H9 (cell line): ENCODE measurements at regions not wholly inside any gene's neighbourhood (a gene's known extent, or its start where the extent isn't known, plus 50 kb on each side); places are given as distances from the start of the nearest gene placed in this dataset.
A peak's percentile ranks its signal among the peaks of the same experiment; 100 is the strongest.

Source experiments
- DNase-seq: peaks from one replicate; pipeline ENCODE4 v3.0.0-alpha.2; 2017
- H2AFZ ChIP-seq: one replicate; pipeline ENCODE4 v1.6.1; 2013; ENCODE audit warnings: mild to moderate bottlenecking, low read length, control low read depth, moderate library complexity
- H2AK5ac ChIP-seq: 2 replicates; pipeline ENCODE4 v1.6.1; 2013; ENCODE audit warnings: low read length, control low read depth, mixed read lengths; ENCODE audit not compliant: insufficient read length
- H2BK120ac ChIP-seq: one replicate; pipeline ENCODE4 v1.6.1; 2013; ENCODE audit warnings: low read depth, mild to moderate bottlenecking, low read length, control low read depth, inconsistent platforms; ENCODE audit not compliant: poor library complexity, severe bottlenecking
- H2BK12ac ChIP-seq: 2 replicates; pipeline ENCODE4 v1.6.1; 2013; ENCODE audit warnings: low read length, control low read depth, mixed read lengths, low read depth; ENCODE audit not compliant: insufficient read length
- H2BK15ac ChIP-seq: 2 replicates; pipeline ENCODE4 v1.6.1; 2013; ENCODE audit warnings: low read depth, low read length, control low read depth
- H2BK20ac ChIP-seq: one replicate; pipeline ENCODE4 v1.6.1; 2013; ENCODE audit warnings: low read depth, mild to moderate bottlenecking, low read length, control low read depth, inconsistent platforms; ENCODE audit not compliant: poor library complexity, severe bottlenecking
- H2BK5ac ChIP-seq: 2 replicates; pipeline ENCODE4 v1.6.1; 2013; ENCODE audit warnings: low read length, control low read depth, mixed read lengths; ENCODE audit not compliant: insufficient read length
- H3K14ac ChIP-seq: 2 replicates; pipeline ENCODE4 v1.6.1; 2013; ENCODE audit warnings: low read length, control low read depth; ENCODE audit not compliant: insufficient read depth
- H3K18ac ChIP-seq: 2 replicates; pipeline ENCODE4 v1.6.1; 2013; ENCODE audit warnings: low read depth, mild to moderate bottlenecking, mixed read lengths, low read length, control low read depth; ENCODE audit not compliant: insufficient read length
- H3K23ac ChIP-seq: 2 replicates; pipeline ENCODE4 v1.6.1; 2013; ENCODE audit warnings: low read length, control low read depth, mixed read lengths, low read depth; ENCODE audit not compliant: insufficient read length
- H3K23me2 ChIP-seq: 2 replicates; pipeline ENCODE4 v1.6.1; 2013; ENCODE audit warnings: low read depth, mild to moderate bottlenecking, mixed read lengths, low read length, control low read depth; ENCODE audit not compliant: insufficient read length, poor library complexity, severe bottlenecking
- H3K27ac ChIP-seq: 2 replicates; pipeline ENCODE4 v1.5.1; 2013; ENCODE audit warnings: low read length, control low read depth, mixed read lengths, low read depth; ENCODE audit not compliant: insufficient read length
- H3K27me3 ChIP-seq: 2 replicates; pipeline ENCODE4 v1.6.1; 2013; ENCODE audit warnings: low read length, control low read depth, inconsistent platforms; ENCODE audit not compliant: insufficient read depth
- H3K4ac ChIP-seq: 2 replicates; pipeline ENCODE4 v1.6.1; 2013; ENCODE audit warnings: low read depth, mild to moderate bottlenecking, control low read depth, inconsistent platforms, low read length, moderate library complexity
- H3K4me1 ChIP-seq: 2 replicates; pipeline ENCODE4 v1.6.1; 2013; ENCODE audit warnings: low read length, control low read depth, inconsistent platforms; ENCODE audit not compliant: insufficient read depth
- H3K4me2 ChIP-seq: 2 replicates; pipeline ENCODE4 v1.6.1; 2013; ENCODE audit warnings: low read length, control low read depth, mixed read lengths; ENCODE audit not compliant: insufficient read length, insufficient read depth
- H3K56ac ChIP-seq: 2 replicates; pipeline ENCODE4 v1.6.1; 2013; ENCODE audit warnings: low read depth, mild to moderate bottlenecking, mixed read lengths, low read length, control low read depth; ENCODE audit not compliant: insufficient read length
- H3K79me1 ChIP-seq: 2 replicates; pipeline ENCODE4 v1.6.1; 2013; ENCODE audit warnings: low read depth, mild to moderate bottlenecking, moderate library complexity, low read length, control low read depth, inconsistent platforms; ENCODE audit not compliant: insufficient read depth, poor library complexity, severe bottlenecking
- H3K79me2 ChIP-seq: 2 replicates; pipeline ENCODE4 v1.6.1; 2013; ENCODE audit warnings: low read length, control low read depth, inconsistent platforms; ENCODE audit not compliant: insufficient read depth
- H3K9ac ChIP-seq: 2 replicates; pipeline ENCODE4 v1.6.1; 2013; ENCODE audit warnings: low read length, control low read depth, mixed read lengths; ENCODE audit not compliant: insufficient read length; ENCODE audit errors: extremely low read depth
- H3K9me3 ChIP-seq: one replicate; pipeline ENCODE4 v1.6.1; 2013; ENCODE audit warnings: low read depth, low read length, inconsistent platforms; ENCODE audit not compliant: control insufficient read depth
- H3T11ph ChIP-seq: one replicate; pipeline ENCODE4 v1.6.1; 2013; ENCODE audit warnings: mild to moderate bottlenecking, low read length, control low read depth, inconsistent platforms
- H4K20me1 ChIP-seq: one replicate; pipeline ENCODE4 v1.6.1; 2013; ENCODE audit not compliant: control insufficient read depth, insufficient read length, insufficient read depth
- H4K5ac ChIP-seq: 2 replicates; pipeline ENCODE4 v1.6.1; 2013; ENCODE audit warnings: low read depth, mild to moderate bottlenecking, mixed read lengths, low read length, control low read depth; ENCODE audit not compliant: insufficient read length
- H4K8ac ChIP-seq: replicated peaks from 2 replicates; pipeline ENCODE4 v1.6.1; 2013; ENCODE audit warnings: low read length, control low read depth, mixed read lengths, low read depth; ENCODE audit not compliant: insufficient read length
- H4K91ac ChIP-seq: 2 replicates; pipeline ENCODE4 v1.6.1; 2013; ENCODE audit warnings: low read depth, mild to moderate bottlenecking, moderate library complexity, mixed read lengths, low read length, control low read depth; ENCODE audit not compliant: insufficient read length
- H3K27ac Mint-ChIP-seq, 3 experiments: 2 replicates in 2 of 3; 3 replicates in 1 of 3; pipeline ENCODE4 v1.8.0; 2020 to 2021; ENCODE audit warnings: mixed read lengths in 3 of 3, mild to moderate bottlenecking in 1 of 3, moderate library complexity in 1 of 3
- H3K27me3 Mint-ChIP-seq: 2 replicates; pipeline ENCODE4 v1.8.0; 2021; ENCODE audit warnings: low read depth, mild to moderate bottlenecking, moderate library complexity, mixed read lengths
- H3K36me3 Mint-ChIP-seq, 3 experiments: 2 replicates in 2 of 3; 3 replicates in 1 of 3; pipeline ENCODE4 v1.8.0; 2020 to 2021; ENCODE audit warnings: low read depth in 3 of 3, mixed read lengths in 3 of 3; ENCODE audit not compliant: insufficient read depth in 1 of 3
- H3K4me1 Mint-ChIP-seq, 2 experiments: 2 replicates each; pipeline ENCODE4 v1.8.0; 2020; ENCODE audit warnings: mixed read lengths in 2 of 2
- H3K4me3 Mint-ChIP-seq, 2 experiments: 2 replicates in 1 of 2; 3 replicates in 1 of 2; pipeline ENCODE4 v1.8.0; 2020 to 2021; ENCODE audit warnings: mild to moderate bottlenecking in 2 of 2, mixed read lengths in 2 of 2, moderate library complexity in 1 of 2
- H3K9me3 Mint-ChIP-seq, 2 experiments: 2 replicates in 1 of 2; 3 replicates in 1 of 2; pipeline ENCODE4 v1.8.0; 2020; ENCODE audit warnings: mild to moderate bottlenecking in 2 of 2, mixed read lengths in 2 of 2, moderate library complexity in 1 of 2
- CTCF ChIP-seq: fragments of 200-600 bp; sonication (generic); conservative IDR thresholded peaks from 3 replicates; pipeline ENCODE4 v1.8.0; 2021; ENCODE audit warnings: antibody characterized with exemption, mild to moderate bottlenecking
- WGBS: extraction: QIAGEN DNeasy Blood & Tissue Kit; methylation state at CpG from one replicate; pipeline ENCODE4 v1.1.7; 2013; ENCODE audit warnings: missing lambda C conversion rate, low lambda C conversion rate, mixed read lengths; ENCODE audit not compliant: insufficient read length; ENCODE audit errors: extremely low coverage; 5-methylcytosine and 5-hydroxymethylcytosine counted together

- H3K9me3 Mint-ChIP-seq = no peaks in the 10 kb centered on the region; a peak in 1 of 5 replicates
- Histone ChIP-seq H3K27me3 (no peaks in the 10 kb centered on the region), H3K14ac (no peak overlapping the region), H2AFZ (no peak overlapping the region), H3K9ac (no peak overlapping the region), H3K9me3 (no peaks in the 10 kb centered on the region), H3K4me1 (0 out of 2 replicates have a peak, but pooled peaks cover 2% of the 10 kb centered on the region), H2BK5ac (no peak overlapping the region), H2BK120ac (no peak overlapping the region), H2BK15ac (no peak overlapping the region), H3K4ac (no peak overlapping the region), H3K27ac (no peak overlapping the region), H4K91ac (no peak overlapping the region), H4K20me1 (peaks cover 3% of the 10 kb centered on the region), H4K5ac (no peak overlapping the region), H3K4me2 (no peak overlapping the region), H2BK20ac (no peak overlapping the region), H2AK5ac (no peak overlapping the region), H3K56ac (no peak overlapping the region), H3K18ac (no peak overlapping the region), H4K8ac (no peak overlapping the region), H3K23me2 (peaks cover 5% of the 10 kb centered on the region), H3K79me1 (no peaks in the 10 kb centered on the region), H2BK12ac (no peak overlapping the region), H3K79me2 (no peaks in the 10 kb centered on the region), H3T11ph (no peak overlapping the region), H3K23ac (no peak overlapping the region)
- no CpG with 5 or more reads among the region's 16 CpGs for WGBS
- peak overlapping the region in 2 of 3 experiments; percentile 74 to 91; a peak in 3 of 7 replicates for H3K27ac Mint-ChIP-seq
- peaks cover 17 to 42% (median 40%) of the 10 kb centered on the region in 3 experiments; a peak in 6 of 7 replicates for H3K36me3 Mint-ChIP-seq
- peak overlapping the region; percentile 92 to 93 for H3K4me3 Mint-ChIP-seq
- peaks cover 12 to 28% of the 10 kb centered on the region in 2 experiments for H3K4me1 Mint-ChIP-seq
- TF ChIP-seq CTCF = no peak
- no peaks in the 10 kb centered on the region; the same call in 1 of the 2 replicates for H3K27me3 Mint-ChIP-seq
- DNase-seq = no peak
Measured at GRCh38 chr17:77087650-77088454, 52.9 kb upstream of the SEC14L1 start.
